ENCODE measurements at regions not wholly inside any gene's neighbourhood (a gene's known extent, or its start where the extent isn't known, plus 50 kb on each side); places are given as distances from the start of the nearest gene placed in this dataset.

- TF ChIP-seq CTCF (IDR thresholded peaks at IDR 0.05; ENCODE audit: borderline replicate concordance, extremely low read depth, insufficient read depth), result no peak
- H3K27ac ChIP-seq (ENCODE audit: low read depth in 2 of 2, low read length in 2 of 2), result no peak overlapping the region
- H3K36me3 ChIP-seq (ENCODE audit: control insufficient read depth in 2 of 3, insufficient read depth in 3 of 3, low read length in 3 of 3), result no peaks in the 10 kb centered on the region
- DNase-seq (no peak), FAIRE-seq (no peak)
- H3K9ac ChIP-seq (ENCODE audit: low read length in 3 of 3), result no peak overlapping the region
- H3K9me3 ChIP-seq (ENCODE audit: control insufficient read depth in 2 of 3, insufficient read depth in 1 of 3, low read length in 3 of 3), result no peaks in the 10 kb centered on the region
- intact Hi-C loops (cut with DNase I), result no loop called here
- no peaks in the 10 kb centered on the region for H3K4me1 ChIP-seq (ENCODE audit: control insufficient read depth in 2 of 3, insufficient read depth in 2 of 3, low read depth in 1 of 3, low read length in 3 of 3)
- H3K4me3 ChIP-seq (ENCODE audit: low read length in 3 of 3), result no peak overlapping the region
- no peaks in the 10 kb centered on the region for H3K27me3 ChIP-seq (ENCODE audit: control insufficient read depth, insufficient read depth, low read length)
Measured at GRCh38 chr17:72033334-72033733, 87.5 kb upstream of the SOX9 start.

GRCh38 chr17:72034000-72034399, 86.8 kb upstream of the SOX9 start:
- no peak for FAIRE-seq
- Histone ChIP-seq H3K9ac (ENCODE audit: low read length in 3 of 3) (no peak overlapping the region), H3K9me3 (ENCODE audit: control insufficient read depth in 2 of 3, insufficient read depth in 1 of 3, low read length in 3 of 3) (no peaks in the 10 kb centered on the region), H3K36me3 (ENCODE audit: control insufficient read depth in 2 of 3, insufficient read depth in 3 of 3, low read length in 3 of 3) (no peaks in the 10 kb centered on the region), H3K4me3 (ENCODE audit: low read length in 3 of 3) (no peak overlapping the region), H3K4me1 (ENCODE audit: control insufficient read depth in 2 of 3, insufficient read depth in 2 of 3, low read depth in 1 of 3, low read length in 3 of 3) (no peaks in the 10 kb centered on the region), H3K27ac (ENCODE audit: low read depth in 2 of 2, low read length in 2 of 2) (no peak overlapping the region), H3K27me3 (ENCODE audit: control insufficient read depth, insufficient read depth, low read length) (no peaks in the 10 kb centered on the region)
- intact Hi-C loops (cut with DNase I), result no loop called here
- no peak for DNase-seq
- TF ChIP-seq CTCF (IDR thresholded peaks at IDR 0.05; ENCODE audit: borderline replicate concordance, extremely low read depth, insufficient read depth), result no peak

GRCh38 chr17:72038427-72038826, 82.4 kb upstream of the SOX9 start:
- FAIRE-seq, result no peak
- no peak for TF ChIP-seq CTCF (IDR thresholded peaks at IDR 0.05; ENCODE audit: borderline replicate concordance, extremely low read depth, insufficient read depth)
- Histone ChIP-seq H3K4me1 (ENCODE audit: control insufficient read depth in 2 of 3, insufficient read depth in 2 of 3, low read depth in 1 of 3, low read length in 3 of 3) (no peaks in the 10 kb centered on the region), H3K36me3 (ENCODE audit: control insufficient read depth in 2 of 3, insufficient read depth in 3 of 3, low read length in 3 of 3) (no peaks in the 10 kb centered on the region), H3K9me3 (ENCODE audit: control insufficient read depth in 2 of 3, insufficient read depth in 1 of 3, low read length in 3 of 3) (no peaks in the 10 kb centered on the region), H3K27me3 (ENCODE audit: control insufficient read depth, insufficient read depth, low read length) (no peaks in the 10 kb centered on the region), H3K9ac (ENCODE audit: low read length in 3 of 3) (no peak overlapping the region), H3K4me3 (ENCODE audit: low read length in 3 of 3) (no peak overlapping the region), H3K27ac (ENCODE audit: low read depth in 2 of 2, low read length in 2 of 2) (no peak overlapping the region)
- intact Hi-C loops (cut with DNase I), result no loop called here
- DNase-seq, result no peak

- H3K27ac ChIP-seq (ENCODE audit: low read depth in 2 of 2, low read length in 2 of 2), result no peak overlapping the region
- no peak for TF ChIP-seq CTCF (IDR thresholded peaks at IDR 0.05; ENCODE audit: borderline replicate concordance, extremely low read depth, insufficient read depth)
- no peaks in the 10 kb centered on the region for H3K9me3 ChIP-seq (ENCODE audit: control insufficient read depth in 2 of 3, insufficient read depth in 1 of 3, low read length in 3 of 3)
- FAIRE-seq (no peak), DNase-seq (no peak)
- intact Hi-C loops (cut with DNase I), result no loop called here
- no peaks in the 10 kb centered on the region for H3K4me1 ChIP-seq (ENCODE audit: control insufficient read depth in 2 of 3, insufficient read depth in 2 of 3, low read depth in 1 of 3, low read length in 3 of 3)
- H3K4me3 ChIP-seq (ENCODE audit: low read length in 3 of 3), result no peak overlapping the region
- H3K36me3 ChIP-seq (ENCODE audit: control insufficient read depth in 2 of 3, insufficient read depth in 3 of 3, low read length in 3 of 3), result no peaks in the 10 kb centered on the region
- H3K27me3 ChIP-seq (ENCODE audit: control insufficient read depth, insufficient read depth, low read length), result no peaks in the 10 kb centered on the region
- no peak overlapping the region for H3K9ac ChIP-seq (ENCODE audit: low read length in 3 of 3)
Measured at GRCh38 chr17:72039490-72039889, 81.3 kb upstream of the SOX9 start.

Measured in kidney (tissue), 13 donors.